A549 (cell line): ENCODE measurements at regions not wholly inside any gene's neighbourhood (a gene's known extent, or its start where the extent isn't known, plus 50 kb on each side); places are given as distances from the start of the nearest gene placed in this dataset.

Experiments
- ATAC-seq, 2 experiments: fragments of 200-7000 bp in 1 of 2; fragments of >200 bp in 1 of 2; cut with Nextera tagmentation in 1 of 2; cut with Tn5 transposase in 1 of 2; 3 replicates each; pipeline versions ENCODE4 v1.8.0 to v1.9.1; 2018 to 2020; ENCODE audit warnings: mild to moderate bottlenecking in 1 of 2, moderate library complexity in 1 of 2
- CTCF ChIA-PET: fragments of 300-600 bp; sonication (Branson Sonifier 250); formaldehyde crosslinking; extraction: SDS; loops from one replicate; lab custom pipeline; 2021; ENCODE audit warnings: antibody characterized with exemption, inconsistent platforms; lab: Yijun Ruan, JAX
- POLR2A ChIA-PET: fragments of 350-600 bp; formaldehyde crosslinking; extraction: SDS; loops from one replicate; lab custom pipeline; 2021; ENCODE audit warnings: antibody characterized with exemption, inconsistent platforms; lab: Yijun Ruan, JAX
- DNase-seq, 2 experiments: peaks; one replicate each; pipeline versions ENCODE4 v3.0.0 to v3.0.0-alpha.2; 2011 to 2016; ENCODE audit warnings: low read depth in 1 of 2, low spot score in 1 of 2
- FAIRE-seq: peaks from 2 replicates; lab custom pipeline; 2011; peaks lifted over from hg19 to GRCh38; lab: Jason Lieb, UNC
- H3K27ac ChIP-seq, 2 experiments: fragments of >200 bp; sonication (Bioruptor Twin); formaldehyde crosslinking; 3 replicates each; pipeline ENCODE4 v1.5.1; 2016 to 2017
- H3K4me1 ChIP-seq: fragments of >200 bp; sonication (Bioruptor Twin); formaldehyde crosslinking; 3 replicates; pipeline ENCODE4 v1.6.1; 2016
- H3K4me2 ChIP-seq: fragments of >200 bp; sonication (Bioruptor Twin); formaldehyde crosslinking; 3 replicates; pipeline ENCODE4 v1.6.1; 2016
- H3K4me3 ChIP-seq: fragments of >200 bp; sonication (Bioruptor Twin); formaldehyde crosslinking; 3 replicates; pipeline ENCODE4 v1.5.1; 2016
- H3K9me3 ChIP-seq: fragments of >200 bp; sonication (Bioruptor Twin); formaldehyde crosslinking; 3 replicates; pipeline ENCODE4 v1.6.1; 2016
- BHLHE40 ChIP-seq: IDR thresholded peaks from 2 replicates; pipeline ENCODE4 v1.6.1; 2012; ENCODE audit warnings: low read depth, low read length, inconsistent platforms
- CBX2 ChIP-seq: fragments of 200-600 bp; sonication (generic); IDR thresholded peaks from 2 replicates; pipeline ENCODE4 v1.6.1; 2016; ENCODE audit warnings: low read depth, mild to moderate bottlenecking, borderline replicate concordance
- CEBPB ChIP-seq, 2 experiments: fragments of >200 bp in 1 of 2; sonication (Bioruptor Twin) in 1 of 2; formaldehyde crosslinking in 1 of 2; IDR thresholded peaks; 2 replicates each; pipeline ENCODE4 v1.6.1; 2012 to 2016
- CHD4 ChIP-seq: fragments of 200-600 bp; sonication (generic); IDR thresholded peaks from 2 replicates; pipeline ENCODE4 v1.6.1; 2016; ENCODE audit warnings: antibody characterized with exemption, mild to moderate bottlenecking, borderline replicate concordance
- EP300 ChIP-seq, 2 experiments: fragments of >200 bp; sonication (Bioruptor Twin); formaldehyde crosslinking; IDR thresholded peaks; 2 replicates in 1 of 2; 3 replicates in 1 of 2; pipeline ENCODE4 v1.6.1; 2016 to 2017
- FOSB ChIP-seq: fragments of 250-450 bp; sonication (Bioruptor Pico); IDR thresholded peaks from 2 replicates; pipeline ENCODE4 v1.5.0; 2020; ENCODE audit warnings: mild to moderate bottlenecking, moderate library complexity
- FOSL2 ChIP-seq, 2 experiments: fragments of 450-650 bp in 1 of 2; fragments of >200 bp in 1 of 2; sonication (Bioruptor Twin) in 1 of 2; formaldehyde crosslinking; IDR thresholded peaks; 2 replicates each; pipeline versions ENCODE4 v1.5.0 to v1.6.1; 2016 to 2020; ENCODE audit warnings: mild to moderate bottlenecking in 1 of 2, moderate library complexity in 1 of 2
- GATA3 ChIP-seq: IDR thresholded peaks from 2 replicates; pipeline ENCODE4 v1.6.1; 2012; ENCODE audit warnings: borderline replicate concordance
- HDAC2 ChIP-seq: fragments of 200-600 bp; sonication (generic); IDR thresholded peaks from 2 replicates; pipeline ENCODE4 v1.6.1; 2016
- HOXA7 ChIP-seq: fragments of 250-450 bp; sonication (Bioruptor Pico); IDR thresholded peaks from 2 replicates; pipeline ENCODE4 v1.5.0; 2020; ENCODE audit warnings: mild to moderate bottlenecking, moderate library complexity
- HOXB5 ChIP-seq: fragments of 250-450 bp; sonication (Bioruptor Pico); IDR thresholded peaks from 2 replicates; pipeline ENCODE4 v1.5.0; 2020; ENCODE audit warnings: mild to moderate bottlenecking, moderate library complexity
- KDM5A ChIP-seq: fragments of 200-600 bp; sonication (generic); IDR thresholded peaks from 2 replicates; pipeline ENCODE4 v1.6.1; 2016; ENCODE audit warnings: antibody characterized with exemption, mild to moderate bottlenecking
- MAZ ChIP-seq: fragments of 150-350 bp; IDR thresholded peaks from 2 replicates; pipeline ENCODE4 v1.6.1; 2014; ENCODE audit warnings: antibody characterized with exemption, low read depth, low read length, borderline replicate concordance
- POLR2A ChIP-seq: IDR thresholded peaks from 2 replicates; pipeline ENCODE4 v1.6.1; 2012; ENCODE audit warnings: mild to moderate bottlenecking, low read length
- POLR2AphosphoS2 ChIP-seq: conservative IDR thresholded peaks from 2 replicates; pipeline ENCODE4 v1.6.1; 2012; ENCODE audit warnings: low read length, improper control_type of control experiment, inconsistent platforms
- RAD21 ChIP-seq, 2 experiments: fragments of >200 bp in 1 of 2; sonication (Bioruptor Twin) in 1 of 2; formaldehyde crosslinking in 1 of 2; IDR thresholded peaks in 1 of 2; conservative IDR thresholded peaks in 1 of 2; 2 replicates in 1 of 2; 3 replicates in 1 of 2; pipeline ENCODE4 v1.6.1; 2012 to 2018; ENCODE audit warnings: inconsistent platforms in 1 of 2
- RARB ChIP-seq: fragments of 250-450 bp; sonication (Bioruptor Pico); IDR thresholded peaks from 2 replicates; pipeline ENCODE4 v1.8.0; 2021; ENCODE audit warnings: mild to moderate bottlenecking, moderate library complexity
- RCOR1 ChIP-seq: fragments of 150-350 bp; IDR thresholded peaks from 2 replicates; pipeline ENCODE4 v1.6.1; 2014; ENCODE audit warnings: antibody characterized with exemption, low read length, low read depth
- RFX5 ChIP-seq: fragments of 450-650 bp; IDR thresholded peaks from 2 replicates; pipeline ENCODE4 v1.7.1; 2014; ENCODE audit warnings: antibody characterized with exemption, mild to moderate bottlenecking, moderate library complexity
- SMC3 ChIP-seq: fragments of >200 bp; sonication (Bioruptor Twin); formaldehyde crosslinking; IDR thresholded peaks from 3 replicates; pipeline ENCODE4 v1.6.1; 2018; ENCODE audit warnings: inconsistent platforms
- TFCP2L1 ChIP-seq: fragments of 250-450 bp; sonication (Bioruptor Pico); IDR thresholded peaks from 2 replicates; pipeline ENCODE4 v1.5.0; 2021; ENCODE audit warnings: mild to moderate bottlenecking
- TP53 ChIP-seq: fragments of 250-450 bp; sonication (Bioruptor Pico); IDR thresholded peaks from 2 replicates; pipeline ENCODE4 v1.5.0; 2021; ENCODE audit warnings: mild to moderate bottlenecking, moderate library complexity
- ZNF302 ChIP-seq: fragments of 250-450 bp; sonication (Bioruptor Pico); IDR thresholded peaks from 2 replicates; pipeline ENCODE4 v1.9.0; 2021; ENCODE audit warnings: inconsistent platforms, mild to moderate bottlenecking, moderate library complexity
- ZSCAN20 ChIP-seq: fragments of 250-450 bp; sonication (Bioruptor Pico); IDR thresholded peaks from 2 replicates; pipeline ENCODE4 v1.8.0; 2022; ENCODE audit warnings: mild to moderate bottlenecking, moderate library complexity
- WGBS: methylation state at CpG from one replicate; pipeline ENCODE4 v1.1.6; 2017; ENCODE audit errors: missing lambda C conversion rate; 5-methylcytosine and 5-hydroxymethylcytosine counted together
- TF ChIP-seq, protein P1 (sequence below): fragments of 250-450 bp; sonication (Bioruptor Pico); IDR thresholded peaks from 2 replicates; pipeline ENCODE4 v1.5.0; 2020; ENCODE audit warnings: low read depth, mild to moderate bottlenecking, moderate library complexity
- TF ChIP-seq, protein P2 (sequence below): IDR thresholded peaks from 2 replicates; pipeline ENCODE4 v1.6.1; 2012; ENCODE audit warnings: low read depth, borderline replicate concordance
- TF ChIP-seq, protein P3 (sequence below): fragments of >200 bp; sonication (Bioruptor Twin); formaldehyde crosslinking; IDR thresholded peaks from 3 replicates; pipeline ENCODE4 v1.5.1; 2016
- TF ChIP-seq, protein P4 (sequence below): fragments of 450-650 bp; IDR thresholded peaks from 2 replicates; pipeline ENCODE4 v1.6.1; 2014; ENCODE audit warnings: antibody characterized with exemption
- TF ChIP-seq, protein P5 (sequence below): IDR thresholded peaks from 2 replicates; pipeline ENCODE4 v1.6.1; 2012

DNA sequence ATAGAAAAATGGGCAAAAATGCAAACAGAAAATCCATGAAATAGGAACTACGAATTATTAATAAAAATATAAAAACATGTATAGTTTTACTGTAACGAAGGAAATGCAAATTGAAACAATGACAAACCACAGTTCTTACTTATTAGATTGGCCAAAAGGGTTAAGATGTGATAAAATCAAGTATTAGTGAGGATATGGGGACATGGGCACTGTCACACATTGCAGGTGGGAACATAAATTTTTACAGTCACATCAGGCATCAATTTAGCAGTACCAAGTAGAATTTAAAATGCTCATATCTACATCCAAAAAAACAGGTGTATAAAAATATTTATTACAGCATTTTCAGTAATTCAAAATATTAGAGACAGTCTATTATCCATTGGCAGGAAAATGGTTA is 353.2 kb upstream of the API5 start:
- no peak overlapping the region for H3K4me3 ChIP-seq
- no peak overlapping the region for H3K4me2 ChIP-seq
- 1% methylated on average over 2 of the region's 2 CpGs for WGBS
- ChIA-PET CTCF (no interaction called here), POLR2A (no interaction called here)
- H3K4me1 ChIP-seq = no peaks in the 10 kb centered on the region
- TF ChIP-seq RAD21 (conservative IDR thresholded peaks at IDR 0.05 in 1 of 2, IDR thresholded peaks at IDR 0.05 in 1 of 2) (no peak), TFCP2L1 (CRISPR knock-in tag) (no peak), HOXB5 (no peak), EP300 (IDR thresholded peaks at IDR 0.05) (no peak), ZSCAN20 (CRISPR knock-in tag) (no peak)
- FAIRE-seq (no peak), DNase-seq (no peak), ATAC-seq (no peak)
- H3K9me3 ChIP-seq = no peaks in the 10 kb centered on the region
- no peak overlapping the region for H3K27ac ChIP-seq

DNA sequence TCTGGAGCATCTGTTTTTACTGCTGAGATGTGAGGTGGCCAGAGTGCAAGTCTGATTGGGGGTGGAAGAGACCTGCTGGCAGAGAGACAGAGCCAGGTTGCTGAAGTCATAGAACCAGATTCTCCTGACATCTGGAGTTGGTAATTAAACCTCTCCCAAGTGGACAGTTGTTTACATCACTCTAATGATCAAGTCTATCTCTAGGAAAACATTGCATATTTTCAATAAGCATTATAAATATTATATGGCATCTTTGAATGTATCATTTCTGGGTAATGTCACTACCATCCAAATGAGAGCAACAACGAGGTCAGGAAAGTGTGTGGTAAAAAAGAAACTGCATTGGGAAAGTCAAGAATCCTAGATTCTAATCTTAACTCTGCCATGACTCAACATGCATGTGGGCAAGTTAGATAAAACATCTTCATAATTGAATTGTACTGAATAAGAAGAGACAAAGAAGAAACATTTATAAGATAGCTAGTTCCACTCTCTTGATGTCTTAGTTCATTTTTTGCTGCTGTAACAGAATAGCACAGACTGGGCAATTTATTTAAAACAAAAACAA is 351.2 kb upstream of the API5 start:
- Histone ChIP-seq H3K27ac (no peak overlapping the region), H3K4me3 (no peak overlapping the region), H3K9me3 (no peaks in the 10 kb centered on the region), H3K4me2 (no peak overlapping the region), H3K4me1 (no peaks in the 10 kb centered on the region)
- POLR2A ChIA-PET = no interaction called here
- no peak for FAIRE-seq
- DNase-seq = no peak
- TF ChIP-seq EP300 (IDR thresholded peaks at IDR 0.05) (no peak), GATA3 (no peak), RARB (CRISPR knock-in tag) (no peak), CBX2 (no peak), TFCP2L1 (CRISPR knock-in tag) (no peak), SMC3 (no peak), ZSCAN20 (CRISPR knock-in tag) (no peak), RCOR1 (no peak), HDAC2 (no peak), KDM5A (no peak)
- TF ChIP-seq, protein P1, sequence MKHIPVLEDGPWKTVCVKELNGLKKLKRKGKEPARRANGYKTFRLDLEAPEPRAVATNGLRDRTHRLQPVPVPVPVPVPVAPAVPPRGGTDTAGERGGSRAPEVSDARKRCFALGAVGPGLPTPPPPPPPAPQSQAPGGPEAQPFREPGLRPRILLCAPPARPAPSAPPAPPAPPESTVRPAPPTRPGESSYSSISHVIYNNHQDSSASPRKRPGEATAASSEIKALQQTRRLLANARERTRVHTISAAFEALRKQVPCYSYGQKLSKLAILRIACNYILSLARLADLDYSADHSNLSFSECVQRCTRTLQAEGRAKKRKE (CRISPR knock-in tag) = no peak
- TF ChIP-seq, protein P2, sequence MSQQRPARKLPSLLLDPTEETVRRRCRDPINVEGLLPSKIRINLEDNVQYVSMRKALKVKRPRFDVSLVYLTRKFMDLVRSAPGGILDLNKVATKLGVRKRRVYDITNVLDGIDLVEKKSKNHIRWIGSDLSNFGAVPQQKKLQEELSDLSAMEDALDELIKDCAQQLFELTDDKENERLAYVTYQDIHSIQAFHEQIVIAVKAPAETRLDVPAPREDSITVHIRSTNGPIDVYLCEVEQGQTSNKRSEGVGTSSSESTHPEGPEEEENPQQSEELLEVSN = no peak
- TF ChIP-seq, protein P3, sequence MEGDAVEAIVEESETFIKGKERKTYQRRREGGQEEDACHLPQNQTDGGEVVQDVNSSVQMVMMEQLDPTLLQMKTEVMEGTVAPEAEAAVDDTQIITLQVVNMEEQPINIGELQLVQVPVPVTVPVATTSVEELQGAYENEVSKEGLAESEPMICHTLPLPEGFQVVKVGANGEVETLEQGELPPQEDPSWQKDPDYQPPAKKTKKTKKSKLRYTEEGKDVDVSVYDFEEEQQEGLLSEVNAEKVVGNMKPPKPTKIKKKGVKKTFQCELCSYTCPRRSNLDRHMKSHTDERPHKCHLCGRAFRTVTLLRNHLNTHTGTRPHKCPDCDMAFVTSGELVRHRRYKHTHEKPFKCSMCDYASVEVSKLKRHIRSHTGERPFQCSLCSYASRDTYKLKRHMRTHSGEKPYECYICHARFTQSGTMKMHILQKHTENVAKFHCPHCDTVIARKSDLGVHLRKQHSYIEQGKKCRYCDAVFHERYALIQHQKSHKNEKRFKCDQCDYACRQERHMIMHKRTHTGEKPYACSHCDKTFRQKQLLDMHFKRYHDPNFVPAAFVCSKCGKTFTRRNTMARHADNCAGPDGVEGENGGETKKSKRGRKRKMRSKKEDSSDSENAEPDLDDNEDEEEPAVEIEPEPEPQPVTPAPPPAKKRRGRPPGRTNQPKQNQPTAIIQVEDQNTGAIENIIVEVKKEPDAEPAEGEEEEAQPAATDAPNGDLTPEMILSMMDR = no peak
- TF ChIP-seq, protein P4, sequence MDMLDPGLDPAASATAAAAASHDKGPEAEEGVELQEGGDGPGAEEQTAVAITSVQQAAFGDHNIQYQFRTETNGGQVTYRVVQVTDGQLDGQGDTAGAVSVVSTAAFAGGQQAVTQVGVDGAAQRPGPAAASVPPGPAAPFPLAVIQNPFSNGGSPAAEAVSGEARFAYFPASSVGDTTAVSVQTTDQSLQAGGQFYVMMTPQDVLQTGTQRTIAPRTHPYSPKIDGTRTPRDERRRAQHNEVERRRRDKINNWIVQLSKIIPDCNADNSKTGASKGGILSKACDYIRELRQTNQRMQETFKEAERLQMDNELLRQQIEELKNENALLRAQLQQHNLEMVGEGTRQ = no peak
- 0% methylated on average over 1 of the region's 1 CpG for WGBS
- CTCF ChIA-PET = no interaction called here
- ATAC-seq = no peak

DNA sequence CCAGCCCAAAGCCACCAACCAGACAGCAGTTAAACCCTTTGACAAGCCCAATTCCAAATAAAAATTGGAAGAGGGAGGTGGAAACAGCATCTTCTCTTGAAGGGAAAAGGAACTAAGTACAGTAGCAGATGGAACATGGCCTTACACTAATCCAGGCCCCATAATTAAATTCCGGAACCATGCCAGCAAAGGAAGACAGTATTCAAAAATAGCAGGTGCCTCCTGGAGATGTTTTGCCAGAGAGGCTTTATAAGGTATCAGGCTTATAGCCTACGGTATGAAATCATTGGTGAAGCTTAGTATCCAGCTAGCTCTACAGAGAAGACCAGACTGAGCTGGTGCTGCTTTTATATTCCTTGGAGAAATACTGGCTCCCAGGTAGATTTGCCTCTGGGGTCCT is 344.1 kb upstream of the API5 start:
- TF ChIP-seq RAD21 (conservative IDR thresholded peaks at IDR 0.05 in 1 of 2, IDR thresholded peaks at IDR 0.05 in 1 of 2) (no peak), POLR2A (no peak), CEBPB (IDR thresholded peaks at IDR 0.05) (no peak), TFCP2L1 (CRISPR knock-in tag) (no peak), RARB (CRISPR knock-in tag) (no peak), HOXA7 (CRISPR knock-in tag) (no peak), FOSL2 (IDR thresholded peaks at IDR 0.05) (no peak), FOSL2 (CRISPR knock-in tag; IDR thresholded peaks at IDR 0.05) (no peak), HDAC2 (no peak), ZNF302 (no peak), MAZ (no peak), BHLHE40 (no peak), TP53 (CRISPR knock-in tag) (no peak), FOSB (no peak), CHD4 (no peak), ZSCAN20 (CRISPR knock-in tag) (no peak), POLR2AphosphoS2 (no peak), RFX5 (no peak)
- TF ChIP-seq, protein P5, sequence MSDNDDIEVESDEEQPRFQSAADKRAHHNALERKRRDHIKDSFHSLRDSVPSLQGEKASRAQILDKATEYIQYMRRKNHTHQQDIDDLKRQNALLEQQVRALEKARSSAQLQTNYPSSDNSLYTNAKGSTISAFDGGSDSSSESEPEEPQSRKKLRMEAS = no peak
- Histone ChIP-seq H3K27ac (no peak overlapping the region), H3K4me3 (no peak overlapping the region), H3K9me3 (no peaks in the 10 kb centered on the region), H3K4me2 (no peak overlapping the region), H3K4me1 (no peaks in the 10 kb centered on the region)
- ATAC-seq (no peak), DNase-seq (no peak), FAIRE-seq (no peak)
- POLR2A ChIA-PET = no interaction called here
- 0% methylated on average over 2 of the region's 2 CpGs for WGBS
- CTCF ChIA-PET = interaction anchor here (1.0 kb wide), 1 partner anchor 29 kb away, joined by 3 read pairs; no protein-coding TSS in a partner anchor
